ENCODE measurements at regions not wholly inside any gene's neighbourhood (a gene's known extent, or its start where the extent isn't known, plus 50 kb on each side); places are given as distances from the start of the nearest gene placed in this dataset.

DNA sequence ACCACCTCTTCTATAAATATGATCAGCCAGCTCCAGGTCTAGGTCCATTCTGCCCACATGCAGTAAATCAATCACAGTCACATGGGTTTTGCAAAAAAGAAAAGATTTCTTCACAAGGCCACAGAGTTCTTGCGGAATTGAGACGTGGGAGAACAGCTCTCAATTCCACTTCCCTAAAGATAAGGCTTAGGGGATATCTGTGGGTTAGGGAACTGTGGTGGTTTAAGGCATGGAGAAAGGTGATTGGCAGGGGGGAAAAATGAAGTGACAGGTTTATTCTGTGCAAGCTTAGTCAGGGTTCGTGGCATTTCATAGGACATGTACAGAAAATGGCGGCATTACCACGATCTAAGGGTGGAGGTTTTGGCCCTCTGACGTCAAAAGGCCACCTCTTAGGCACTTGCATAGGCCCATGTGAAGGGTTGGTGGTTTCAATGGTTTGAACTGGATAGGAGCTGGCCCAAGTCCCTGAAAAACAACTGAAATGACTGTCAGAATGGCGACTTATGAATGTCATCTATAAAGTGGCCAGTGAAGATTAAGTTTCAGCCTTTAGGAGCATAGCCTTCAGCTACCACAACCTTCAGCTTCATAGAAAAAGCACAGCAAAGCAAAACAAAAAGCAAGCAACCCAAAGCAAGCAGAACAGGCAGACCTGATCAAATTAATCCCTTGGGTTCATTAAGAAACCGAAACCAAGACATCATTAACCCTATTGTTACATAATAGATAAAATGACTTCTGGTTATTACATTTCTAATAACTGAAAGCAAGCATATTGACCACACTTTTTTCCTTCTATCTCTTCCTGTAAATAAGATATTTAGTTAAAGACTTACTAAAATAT, 289.8 kb upstream of the SFRP2 start:
- intact Hi-C loops (cut with micrococcal nuclease; ENCODE audit: unreplicated experiment), result no loop called here

DNA sequence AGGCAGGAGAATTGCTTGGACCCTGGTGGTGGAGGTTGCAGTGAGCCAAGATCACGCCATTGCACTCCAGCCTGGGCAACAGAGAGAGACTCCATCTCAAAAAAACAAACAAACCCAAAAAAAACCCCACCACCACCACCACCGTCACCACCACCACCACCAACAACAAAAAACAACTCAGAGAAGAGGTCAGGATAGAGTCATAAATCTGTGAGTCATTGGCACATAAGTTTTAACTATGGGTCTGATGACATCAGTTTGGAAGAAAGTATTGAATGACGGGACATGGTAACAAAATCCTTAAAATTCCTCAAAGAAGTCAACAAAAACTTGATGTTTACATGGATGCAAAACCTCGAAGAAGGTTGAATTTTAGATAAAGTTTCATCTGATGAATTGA, 288.0 kb upstream of the SFRP2 start:
- DNase-seq (ENCODE audit: low spot score), result no peak
- Histone ChIP-seq H3K4me1 (ENCODE audit: insufficient read depth, low read length, poor library complexity, severe bottlenecking) (no peaks in the 10 kb centered on the region), H3K4me2 (ENCODE audit: low read length) (no peak overlapping the region), H3K4me3 (ENCODE audit: low read depth, low read length, poor library complexity, severe bottlenecking) (no peak overlapping the region), H3K79me2 (ENCODE audit: insufficient read depth, low read depth, low read length) (no peaks in the 10 kb centered on the region), H4K20me1 (ENCODE audit: insufficient read depth, low read length) (no peaks in the 10 kb centered on the region), H3K9me3 (ENCODE audit: low read length) (no peaks in the 10 kb centered on the region), H3K27ac (ENCODE audit: low read depth, low read length, poor library complexity, severe bottlenecking) (no peak overlapping the region), H3K36me3 (ENCODE audit: insufficient read depth, low read length) (no peaks in the 10 kb centered on the region), H2AFZ (ENCODE audit: low read length) (no peak overlapping the region), H3K9me2 (ENCODE audit: insufficient read depth, low read length) (no peaks in the 10 kb centered on the region)
- intact Hi-C loops (cut with micrococcal nuclease; ENCODE audit: unreplicated experiment), result no loop called here
- TF ChIP-seq EZH2phosphoT487 (IDR thresholded peaks at IDR 0.05; ENCODE audit: borderline replicate concordance, low read depth, low read length), result no peak
- TF ChIP-seq, protein P1, sequence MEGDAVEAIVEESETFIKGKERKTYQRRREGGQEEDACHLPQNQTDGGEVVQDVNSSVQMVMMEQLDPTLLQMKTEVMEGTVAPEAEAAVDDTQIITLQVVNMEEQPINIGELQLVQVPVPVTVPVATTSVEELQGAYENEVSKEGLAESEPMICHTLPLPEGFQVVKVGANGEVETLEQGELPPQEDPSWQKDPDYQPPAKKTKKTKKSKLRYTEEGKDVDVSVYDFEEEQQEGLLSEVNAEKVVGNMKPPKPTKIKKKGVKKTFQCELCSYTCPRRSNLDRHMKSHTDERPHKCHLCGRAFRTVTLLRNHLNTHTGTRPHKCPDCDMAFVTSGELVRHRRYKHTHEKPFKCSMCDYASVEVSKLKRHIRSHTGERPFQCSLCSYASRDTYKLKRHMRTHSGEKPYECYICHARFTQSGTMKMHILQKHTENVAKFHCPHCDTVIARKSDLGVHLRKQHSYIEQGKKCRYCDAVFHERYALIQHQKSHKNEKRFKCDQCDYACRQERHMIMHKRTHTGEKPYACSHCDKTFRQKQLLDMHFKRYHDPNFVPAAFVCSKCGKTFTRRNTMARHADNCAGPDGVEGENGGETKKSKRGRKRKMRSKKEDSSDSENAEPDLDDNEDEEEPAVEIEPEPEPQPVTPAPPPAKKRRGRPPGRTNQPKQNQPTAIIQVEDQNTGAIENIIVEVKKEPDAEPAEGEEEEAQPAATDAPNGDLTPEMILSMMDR (conservative IDR thresholded peaks at IDR 0.05; ENCODE audit: low read length), result no peak
- POLR2A ChIA-PET, result no interaction called here
- BruUV-seq (replicated peaks), result no TSS peak
- CTCF ChIA-PET (ENCODE audit: unreplicated experiment), result no interaction called here

More for the DNA sequence above, 289.8 kb upstream of the SFRP2 start:
- BruUV-seq (replicated peaks), result no TSS peak
- TF ChIP-seq, protein P1 (conservative IDR thresholded peaks at IDR 0.05; ENCODE audit: low read length), result no peak
- no peak for TF ChIP-seq EZH2phosphoT487 (IDR thresholded peaks at IDR 0.05; ENCODE audit: borderline replicate concordance, low read depth, low read length)
- Histone ChIP-seq H3K4me3 (ENCODE audit: low read depth, low read length, poor library complexity, severe bottlenecking) (no peak overlapping the region), H3K27ac (ENCODE audit: low read depth, low read length, poor library complexity, severe bottlenecking) (no peak overlapping the region), H2AFZ (ENCODE audit: low read length) (no peak overlapping the region), H3K4me2 (ENCODE audit: low read length) (no peak overlapping the region), H4K20me1 (ENCODE audit: insufficient read depth, low read length) (no peaks in the 10 kb centered on the region), H3K79me2 (ENCODE audit: insufficient read depth, low read depth, low read length) (no peaks in the 10 kb centered on the region), H3K36me3 (ENCODE audit: insufficient read depth, low read length) (no peaks in the 10 kb centered on the region), H3K9me2 (ENCODE audit: insufficient read depth, low read length) (no peaks in the 10 kb centered on the region), H3K4me1 (ENCODE audit: insufficient read depth, low read length, poor library complexity, severe bottlenecking) (no peaks in the 10 kb centered on the region), H3K9me3 (ENCODE audit: low read length) (no peaks in the 10 kb centered on the region)
- POLR2A ChIA-PET, result interaction anchor here (0.6 kb wide), 1 partner anchor 14 kb away, joined by 4 read pairs; no protein-coding TSS in a partner anchor
- CTCF ChIA-PET (ENCODE audit: unreplicated experiment), result no interaction called here
- DNase-seq (ENCODE audit: low spot score), result no peak

DNA sequence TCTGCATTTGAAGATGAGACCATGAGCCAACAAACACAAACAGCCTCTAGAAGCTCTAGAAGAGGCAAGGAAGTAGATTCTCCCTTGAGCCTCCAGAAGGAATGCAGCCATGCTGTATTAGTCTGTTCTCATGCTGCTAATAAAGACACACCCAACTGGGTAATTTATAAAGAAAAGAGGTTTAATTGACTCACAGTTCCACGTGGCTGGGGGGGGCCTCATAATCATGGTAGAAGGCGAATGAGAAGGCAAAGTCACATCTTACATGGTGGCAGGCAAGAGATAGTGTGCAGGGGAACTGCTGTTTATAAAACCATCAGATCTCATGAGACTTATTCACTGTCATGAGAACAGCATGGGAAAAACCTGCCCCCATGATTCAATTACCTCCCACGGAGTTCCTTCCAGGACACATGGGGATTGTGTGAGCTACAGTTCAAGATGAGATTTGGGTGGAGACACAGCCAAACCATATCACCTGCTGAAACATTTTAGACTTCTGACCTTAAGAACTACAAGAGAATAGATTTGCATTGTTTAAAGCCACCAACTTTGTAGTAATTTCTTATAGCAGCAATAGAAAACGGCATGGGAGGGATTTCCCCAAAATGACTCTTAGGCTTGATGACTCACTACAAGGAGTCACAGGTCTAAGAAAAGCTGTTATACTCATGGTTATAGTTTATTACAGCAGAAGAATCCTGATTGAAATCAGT, 284.4 kb upstream of the SFRP2 start:
- TF ChIP-seq, protein P1 (conservative IDR thresholded peaks at IDR 0.05; ENCODE audit: low read length), result no peak
- no peak for TF ChIP-seq EZH2phosphoT487 (IDR thresholded peaks at IDR 0.05; ENCODE audit: borderline replicate concordance, low read depth, low read length)
- no TSS peak for BruUV-seq (replicated peaks)
- POLR2A ChIA-PET, result no interaction called here

More for the DNA sequence above, 284.4 kb upstream of the SFRP2 start:
- Histone ChIP-seq H3K36me3 (ENCODE audit: insufficient read depth, low read length) (no peaks in the 10 kb centered on the region), H3K9me3 (ENCODE audit: low read length) (no peaks in the 10 kb centered on the region), H3K27ac (ENCODE audit: low read depth, low read length, poor library complexity, severe bottlenecking) (no peak overlapping the region), H3K4me2 (ENCODE audit: low read length) (no peak overlapping the region), H3K9me2 (ENCODE audit: insufficient read depth, low read length) (no peaks in the 10 kb centered on the region), H3K4me1 (ENCODE audit: insufficient read depth, low read length, poor library complexity, severe bottlenecking) (no peaks in the 10 kb centered on the region), H4K20me1 (ENCODE audit: insufficient read depth, low read length) (no peaks in the 10 kb centered on the region), H2AFZ (ENCODE audit: low read length) (no peak overlapping the region), H3K79me2 (ENCODE audit: insufficient read depth, low read depth, low read length) (no peaks in the 10 kb centered on the region), H3K4me3 (ENCODE audit: low read depth, low read length, poor library complexity, severe bottlenecking) (no peak overlapping the region)
- intact Hi-C loops (cut with micrococcal nuclease; ENCODE audit: unreplicated experiment), result no loop called here
- DNase-seq (ENCODE audit: low spot score), result no peak
- CTCF ChIA-PET (ENCODE audit: unreplicated experiment), result no interaction called here

Data from OCI-LY7 (cell line).